ENCODE measurements at regions not wholly inside any gene's neighbourhood (a gene's known extent, or its start where the extent isn't known, plus 50 kb on each side); places are given as distances from the start of the nearest gene placed in this dataset.
"Not testable (repeated sequence)": the region's sequence is repeated elsewhere in the genome, so short reads cannot be mapped to it uniquely, and the experiment has no call there.

DNA sequence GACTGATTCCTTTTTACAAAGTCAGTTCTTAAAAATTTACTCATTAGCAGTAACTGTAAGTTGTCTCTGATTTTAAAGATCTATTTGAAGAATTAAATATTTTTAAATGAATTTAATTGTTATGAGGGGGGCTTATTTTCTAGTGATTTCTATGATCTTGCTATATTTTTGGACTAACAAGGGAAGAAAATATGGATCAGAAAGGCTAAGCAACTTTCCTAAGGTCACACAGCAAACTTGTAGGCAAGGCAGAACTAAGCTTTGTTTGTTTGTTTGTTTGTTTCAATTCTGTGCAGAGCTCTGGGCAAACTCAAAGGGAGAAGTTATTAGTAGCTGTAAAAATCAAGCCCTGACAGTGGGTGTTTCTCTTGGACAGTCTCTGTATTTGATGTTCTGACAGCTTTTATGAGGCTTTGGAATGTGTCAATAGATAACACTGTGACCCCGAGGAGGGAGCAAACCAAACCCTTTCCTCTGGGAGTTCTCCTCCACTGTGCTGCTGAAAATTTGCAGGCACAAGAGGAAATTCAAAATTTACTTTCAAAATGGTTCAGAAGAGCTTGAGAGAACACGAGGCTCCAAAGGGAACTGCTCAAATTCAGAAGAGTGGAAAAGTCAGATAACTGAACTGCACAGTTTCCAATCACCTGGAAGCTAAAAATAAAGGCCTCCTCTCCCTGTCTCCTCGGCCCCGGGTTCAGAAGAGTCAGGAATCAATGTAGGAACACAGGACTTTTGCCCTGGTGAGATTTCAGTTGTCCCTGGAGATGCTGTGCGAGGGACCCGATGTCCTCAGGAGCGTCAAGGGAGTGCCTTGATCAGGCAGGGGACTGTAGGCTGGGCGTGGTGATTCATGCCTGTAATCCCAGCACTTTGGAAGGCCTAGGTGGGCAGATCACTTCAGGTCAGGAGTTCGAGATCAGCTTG lies 325.7 kb downstream of the GATA3 start:
- DNase-seq (ENCODE audit: low read depth in 2 of 2): no peak

DNA sequence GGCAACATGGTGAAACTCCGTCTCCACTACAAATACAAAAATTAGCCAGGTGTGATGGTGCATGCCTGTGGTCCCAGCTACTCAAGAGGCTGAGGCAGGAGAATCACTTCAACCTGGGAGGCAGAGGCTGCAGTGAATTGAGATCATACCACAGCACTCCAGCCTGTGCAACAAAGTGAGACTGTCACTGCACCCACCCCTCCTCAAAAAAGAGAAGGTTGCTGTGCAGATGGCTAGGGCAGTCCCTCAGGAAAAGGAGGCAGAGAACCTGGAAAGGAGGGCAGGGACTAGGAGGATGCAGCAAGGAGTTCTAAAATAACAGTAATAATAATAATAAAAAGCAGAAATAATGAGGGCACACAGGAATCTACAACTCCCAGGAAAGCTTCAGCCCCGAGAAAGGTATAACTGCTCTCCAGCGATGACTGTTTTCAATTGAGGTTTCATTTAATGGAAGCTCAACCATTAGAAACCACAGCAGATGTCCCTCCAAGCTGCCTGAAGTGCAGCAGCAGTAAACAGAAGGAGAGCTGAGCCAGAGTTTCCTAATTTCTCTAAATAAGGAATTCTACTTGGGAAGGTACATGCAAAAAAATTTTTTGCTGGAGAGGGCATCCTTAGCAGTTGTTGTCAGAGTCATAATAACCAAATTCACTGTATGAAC lies 326.5 kb downstream of the GATA3 start:
- no peak for DNase-seq (ENCODE audit: low read depth in 2 of 2)

DNA sequence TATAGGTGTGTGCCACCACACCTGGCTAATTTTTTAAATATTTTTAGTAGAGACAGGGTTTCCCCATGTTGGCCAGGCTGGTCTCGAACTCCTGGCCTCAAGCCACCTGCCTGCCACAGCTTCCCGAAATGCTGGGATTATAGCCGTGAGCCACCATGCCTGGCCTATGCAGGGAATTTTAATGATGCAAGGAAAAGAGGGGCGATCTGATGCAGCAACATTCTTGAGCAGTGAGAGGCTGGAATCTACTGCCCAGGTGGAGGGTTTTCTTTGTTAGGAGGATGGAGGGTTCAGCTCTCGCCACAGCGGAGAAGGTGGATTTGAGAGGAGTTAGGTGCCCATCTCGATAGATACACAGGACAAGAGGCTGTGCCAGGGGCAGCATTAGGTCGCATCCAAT lies 332.3 kb downstream of the GATA3 start:
- DNase-seq (ENCODE audit: low read depth in 2 of 2): no peak

DNA sequence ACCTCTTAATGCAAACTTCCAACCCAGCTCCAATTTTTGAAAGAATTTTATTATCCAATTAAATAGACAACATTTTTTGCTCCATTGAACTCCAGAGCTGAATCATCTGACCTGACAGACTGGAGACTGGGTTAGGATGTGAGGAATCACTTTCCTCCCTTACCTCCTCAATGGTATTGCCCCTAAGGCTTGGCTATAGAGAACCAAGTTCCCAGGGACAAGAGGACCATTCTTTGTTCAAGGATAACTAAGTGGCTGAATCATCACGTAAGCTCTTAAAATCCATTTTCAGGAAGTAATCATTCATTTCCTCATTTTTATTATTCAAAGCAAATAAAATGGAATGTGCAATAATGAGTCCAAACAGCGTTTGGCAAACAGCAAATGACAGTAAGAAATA lies 335.1 kb downstream of the GATA3 start:
- no peak for DNase-seq (ENCODE audit: low read depth in 2 of 2)

DNA sequence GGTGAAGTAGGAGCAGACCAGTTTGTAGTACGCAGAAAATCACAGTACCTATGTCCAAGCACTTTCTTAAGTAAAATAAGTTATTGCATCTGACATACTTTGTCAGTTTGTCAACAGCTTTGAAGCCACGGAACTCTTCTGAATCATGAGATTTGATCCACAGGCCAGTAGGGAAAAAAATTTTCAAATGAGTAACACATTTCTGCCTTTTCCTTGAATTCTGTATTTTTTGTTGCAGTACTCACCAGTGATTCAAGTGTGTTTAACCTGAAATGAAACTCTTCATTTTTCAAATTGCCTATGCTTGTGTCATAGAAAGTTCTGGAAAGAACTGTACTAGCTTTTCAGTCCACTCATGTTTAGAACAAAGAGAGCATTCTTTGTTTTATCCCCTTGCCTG lies 337.7 kb downstream of the GATA3 start:
- no peak for DNase-seq (ENCODE audit: low read depth in 2 of 2)

DNA sequence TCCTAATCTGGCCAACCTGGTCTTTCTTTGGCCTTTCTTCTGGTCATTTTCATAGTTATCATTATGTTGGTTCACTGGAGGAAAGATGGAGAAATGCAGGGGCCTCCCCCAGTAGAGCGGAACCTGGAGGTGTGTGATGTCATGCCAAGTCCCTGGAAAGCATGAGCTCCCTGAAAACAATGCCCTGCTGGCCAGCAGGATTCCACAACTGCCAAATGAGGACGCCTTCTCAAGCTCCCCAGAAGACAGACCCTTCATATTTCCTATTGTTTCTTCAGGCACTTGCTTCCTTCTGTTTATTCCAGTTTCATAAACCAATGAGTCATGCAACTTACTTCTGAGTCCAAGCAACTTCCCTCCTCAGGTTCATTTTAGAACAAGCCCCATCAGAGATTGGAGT lies 339.0 kb downstream of the GATA3 start:
- DNase-seq (ENCODE audit: low read depth in 2 of 2): no peak

DNA sequence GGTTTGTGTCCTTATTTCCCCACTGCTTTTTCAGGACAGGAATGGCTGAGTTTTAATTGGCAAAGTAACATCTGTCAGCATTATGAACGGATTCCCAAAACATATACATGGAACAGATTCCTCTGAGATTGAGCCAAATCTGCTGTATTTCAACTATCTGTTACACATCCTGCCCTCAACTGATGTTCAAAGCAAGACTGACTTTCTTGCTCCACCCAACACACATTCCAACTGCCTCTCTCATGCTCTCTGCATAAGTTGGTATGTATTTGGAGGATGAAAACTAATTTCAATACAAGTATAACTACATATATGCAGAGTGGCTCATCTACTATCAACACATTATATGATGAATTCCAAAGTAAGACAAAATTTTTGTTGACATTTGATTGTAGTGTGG lies 342.2 kb downstream of the GATA3 start:
- DNase-seq (ENCODE audit: low read depth in 2 of 2): no peak

DNA sequence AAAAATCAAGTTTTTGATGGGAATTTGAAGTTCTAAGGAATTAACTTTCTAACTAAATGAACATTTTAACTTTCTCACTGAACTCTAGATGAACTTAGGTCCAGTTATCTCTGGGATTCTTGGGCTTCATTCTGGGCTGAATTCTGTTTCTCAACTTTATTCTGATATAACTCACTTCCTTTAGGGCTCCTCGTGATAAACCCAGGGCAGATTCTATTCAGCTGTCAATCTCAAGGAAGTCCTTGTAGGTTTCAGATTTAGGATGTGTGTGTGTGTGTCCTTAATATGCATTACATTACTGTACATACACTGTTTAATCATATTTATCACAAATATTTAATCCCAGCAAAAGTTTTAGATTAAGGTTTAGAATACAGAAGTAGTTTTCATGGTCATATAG lies 344.3 kb downstream of the GATA3 start:
- no peak for DNase-seq (ENCODE audit: low read depth in 2 of 2)

DNA sequence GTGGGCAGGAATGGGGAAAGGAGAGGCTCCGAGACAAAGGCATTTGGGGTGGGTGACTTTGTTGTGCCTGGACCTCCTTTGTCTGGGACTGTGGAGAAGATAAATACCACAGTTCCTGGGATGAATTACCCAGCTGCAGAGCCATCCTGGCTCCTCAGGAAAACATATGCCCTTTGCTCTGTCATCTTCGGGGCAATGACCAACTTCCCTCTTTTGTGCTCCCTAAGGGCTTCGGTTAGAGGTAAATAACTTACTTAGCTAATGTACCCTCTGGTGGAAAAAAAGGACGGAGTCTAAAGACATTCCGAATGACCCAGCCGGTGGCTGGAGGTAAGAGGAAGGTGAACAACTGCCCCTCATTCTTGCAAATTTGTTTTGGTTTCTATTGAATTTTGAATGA lies 345.7 kb downstream of the GATA3 start:
- no peak for DNase-seq (ENCODE audit: low read depth in 2 of 2)

DNA sequence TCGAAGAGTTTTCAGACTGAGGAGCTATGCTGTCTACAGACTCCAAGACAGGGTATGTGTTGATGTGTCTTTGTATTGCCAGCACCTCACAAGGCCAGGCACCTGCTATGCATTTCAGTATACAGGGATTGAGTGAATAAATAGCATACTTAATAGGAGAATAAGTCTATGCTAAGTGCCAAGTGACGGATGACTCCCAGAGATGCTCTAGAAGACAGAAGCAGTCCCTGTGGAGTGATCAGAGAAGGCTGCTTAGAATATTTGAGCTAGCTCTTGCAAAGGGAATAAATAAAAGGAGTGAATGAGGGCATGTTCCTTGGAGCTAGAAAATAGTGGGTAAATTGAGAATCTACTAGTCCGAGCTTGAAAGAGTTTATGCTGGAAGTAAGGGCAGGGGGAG lies 346.4 kb downstream of the GATA3 start:
- no peak for DNase-seq (ENCODE audit: low read depth in 2 of 2)

DNA sequence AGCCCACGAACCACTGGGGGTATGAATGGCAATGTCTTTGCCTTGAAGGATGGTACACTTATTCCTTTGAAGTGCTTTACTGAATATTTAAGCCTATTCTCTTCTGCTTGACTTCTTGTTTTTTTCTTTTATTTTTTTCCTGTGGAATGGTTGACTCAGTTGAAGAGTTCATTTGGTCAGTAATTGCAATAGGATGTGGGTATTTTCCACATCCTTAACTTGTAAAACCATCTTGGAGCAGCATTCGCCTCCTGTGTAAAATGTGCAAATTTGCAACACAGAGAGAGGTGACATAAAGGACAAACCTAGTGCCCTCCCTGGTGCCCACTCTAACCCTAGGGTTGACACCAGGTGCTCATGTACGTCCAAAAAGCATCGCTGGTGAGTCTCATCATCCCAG lies 347.0 kb downstream of the GATA3 start:
- DNase-seq (ENCODE audit: low read depth in 2 of 2): no peak

DNA sequence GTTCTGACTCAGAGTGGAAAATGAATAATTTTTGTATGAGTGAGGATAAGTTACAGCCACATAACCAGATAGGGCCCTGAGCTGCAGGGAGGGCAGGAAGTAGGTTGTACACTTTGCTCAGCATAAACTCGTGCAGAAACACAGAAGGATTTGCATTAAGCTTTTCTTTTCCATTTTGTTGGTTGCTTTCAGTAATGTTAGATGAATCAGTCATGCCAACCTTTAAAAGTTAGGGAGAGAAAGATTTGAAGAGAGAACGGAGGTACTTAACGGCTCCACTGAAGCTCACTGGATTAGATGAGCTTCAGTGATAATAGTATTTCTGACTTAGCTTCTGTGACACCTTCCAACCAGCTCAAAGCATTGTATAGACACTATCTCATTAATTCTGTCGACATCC lies 348.1 kb downstream of the GATA3 start:
- peak; percentile 8 to 40 for DNase-seq (ENCODE audit: low read depth in 2 of 2)

DNA sequence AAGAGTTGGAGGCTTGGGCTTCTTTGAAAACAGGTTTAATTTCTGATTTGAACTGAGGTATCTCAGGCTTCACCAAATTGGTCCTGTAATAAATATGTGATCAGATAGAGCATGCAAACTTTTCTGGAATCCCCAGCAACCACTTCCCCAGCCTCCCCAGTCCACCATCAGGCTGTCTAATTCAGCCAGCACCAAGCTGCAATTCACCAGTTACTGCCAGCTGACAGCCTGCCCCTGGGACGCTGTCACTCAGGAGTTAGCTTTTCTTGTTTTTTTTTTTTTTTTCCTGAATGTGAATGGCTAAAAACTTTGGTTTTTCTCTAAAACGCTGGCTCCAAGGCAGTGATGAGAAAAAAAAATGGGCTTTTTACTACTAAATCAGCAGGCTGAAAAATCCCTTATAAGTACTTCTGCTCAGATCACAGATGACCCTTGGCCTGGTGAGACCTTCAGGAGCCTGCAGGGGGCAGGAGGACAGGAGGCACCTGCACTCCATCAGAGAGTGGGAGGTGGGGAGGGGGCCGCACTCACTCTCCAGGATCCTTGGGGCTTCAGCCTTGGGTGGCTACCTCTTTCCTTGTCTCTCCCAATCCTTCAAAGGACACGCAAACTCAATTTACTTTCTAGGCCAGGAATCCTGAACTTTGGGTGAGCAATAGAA lies 349.4 kb downstream of the GATA3 start:
- DNase-seq (ENCODE audit: low read depth in 2 of 2): no peak

DNA sequence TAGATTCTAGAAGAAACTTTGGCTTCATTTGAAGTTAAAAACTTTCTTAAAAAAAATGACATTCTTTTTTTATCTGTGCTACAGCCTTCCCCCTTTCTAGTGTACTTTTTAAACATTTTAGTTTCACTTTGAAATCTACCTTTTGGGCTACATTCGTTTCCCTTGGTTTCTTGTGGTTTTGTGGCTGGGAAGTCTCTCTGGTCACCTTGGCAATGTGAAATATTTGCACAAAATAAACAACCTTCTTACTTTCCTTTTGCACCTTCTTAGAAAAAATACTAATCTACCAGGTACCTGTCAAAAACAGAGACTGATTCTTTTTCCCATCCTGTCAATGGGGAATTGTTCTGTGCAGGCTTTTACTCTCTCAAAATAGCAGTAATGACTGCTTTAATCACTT lies 350.2 kb downstream of the GATA3 start:
- no peak for DNase-seq (ENCODE audit: low read depth in 2 of 2)

DNA sequence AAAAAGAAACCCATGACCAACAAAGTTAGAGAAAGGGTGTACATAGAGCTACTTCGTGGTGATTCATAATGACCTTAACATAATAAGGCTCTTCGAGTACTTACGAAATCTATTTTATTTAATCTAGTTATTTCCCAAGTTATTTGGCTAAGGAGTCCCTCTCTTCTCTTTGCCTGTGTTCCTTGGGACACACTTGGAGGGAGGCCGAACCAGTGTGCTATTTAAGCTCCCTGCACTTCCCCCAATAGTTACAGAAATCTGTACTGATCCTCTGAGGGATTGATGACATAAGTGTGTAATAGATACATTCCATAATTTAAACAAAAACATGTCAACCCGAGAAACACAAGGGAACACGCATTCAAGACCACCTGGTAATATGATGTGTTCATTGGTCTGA lies 351.1 kb downstream of the GATA3 start:
- DNase-seq (ENCODE audit: low read depth in 2 of 2): no peak

DNA sequence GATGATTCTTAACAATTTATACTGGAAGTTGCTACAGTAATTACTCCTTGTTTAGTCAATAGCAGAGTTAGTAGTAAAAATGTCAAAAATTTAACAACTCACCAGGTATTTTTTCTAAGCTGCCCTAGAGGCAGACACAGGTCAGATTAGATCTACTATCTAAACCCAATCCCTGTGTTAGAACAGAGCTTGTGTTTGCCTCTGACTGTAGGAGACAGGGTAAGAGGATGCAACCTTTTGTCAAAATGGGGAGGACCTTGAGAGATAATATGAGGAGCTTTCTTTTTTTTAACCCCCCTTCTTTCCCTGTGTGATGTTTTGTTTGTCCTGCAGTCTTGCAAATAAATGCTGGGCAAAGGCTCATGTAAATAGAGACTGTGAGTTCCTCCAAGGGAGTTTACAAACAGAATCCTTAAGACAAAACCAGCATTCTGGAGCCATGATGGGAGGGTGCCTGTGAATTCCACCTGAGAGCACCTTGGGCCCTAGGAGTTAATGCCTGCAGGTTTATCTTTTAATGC lies 353.1 kb downstream of the GATA3 start:
- no peak for DNase-seq (ENCODE audit: low read depth in 2 of 2)

DNA sequence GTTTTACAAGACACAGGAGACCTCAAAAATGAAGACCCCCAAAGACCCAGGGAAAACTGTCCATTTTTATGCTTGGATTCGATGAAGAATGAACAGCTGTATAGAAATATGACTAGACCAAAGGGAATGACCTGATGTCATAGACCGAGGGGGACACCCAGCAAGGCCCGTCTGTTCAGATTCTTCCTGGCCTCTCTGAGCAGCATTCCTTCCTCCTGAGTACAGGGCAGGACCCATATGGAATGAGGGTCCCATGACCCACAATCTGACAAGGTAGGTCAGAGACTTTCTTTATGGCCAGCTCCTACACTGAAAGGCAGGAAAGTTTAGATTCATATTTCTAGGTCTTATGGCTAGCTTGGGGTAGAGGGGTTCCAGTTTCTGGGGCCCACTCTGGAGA lies 356.0 kb downstream of the GATA3 start:
- no peak for DNase-seq (ENCODE audit: low read depth in 2 of 2)

DNA sequence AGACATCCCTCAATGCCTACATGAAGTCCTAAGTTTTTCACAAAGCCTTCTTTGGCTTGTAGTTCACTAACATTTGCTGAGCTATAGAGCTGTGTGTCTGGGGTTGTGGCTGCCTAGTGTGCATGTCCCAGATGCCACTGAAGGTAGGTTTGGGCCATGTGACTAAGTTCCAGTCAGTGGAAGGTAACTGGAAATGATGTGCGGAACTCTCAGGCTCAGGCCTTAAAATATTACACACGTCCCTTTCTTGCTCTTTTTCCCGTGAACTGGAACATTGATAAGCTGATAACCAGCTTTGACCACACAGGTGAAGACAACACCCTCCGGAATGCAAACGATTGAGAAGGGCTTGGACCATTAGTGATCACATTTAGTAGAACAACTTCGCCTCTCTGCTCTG lies 358.1 kb downstream of the GATA3 start:
- DNase-seq (ENCODE audit: low read depth in 2 of 2): no peak

DNA sequence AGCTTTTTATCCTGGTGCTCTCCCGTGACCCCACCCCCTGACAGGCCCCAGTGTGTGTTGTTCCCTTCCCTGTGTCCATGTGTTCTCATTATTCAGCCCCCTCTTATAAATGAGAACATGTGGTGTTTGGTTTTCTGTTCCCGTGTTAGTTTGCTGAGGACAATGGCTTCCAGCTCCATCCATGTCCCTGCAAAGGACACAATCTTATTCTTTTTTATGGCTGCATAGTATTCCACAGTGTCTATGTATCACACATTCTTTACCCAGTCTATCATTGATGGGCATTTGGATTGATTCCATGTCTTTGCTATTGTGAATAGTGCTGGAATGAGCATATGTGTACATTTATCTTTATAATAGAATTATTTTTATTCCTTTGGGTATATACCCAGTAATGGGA lies 360.5 kb downstream of the GATA3 start:
- DNase-seq (ENCODE audit: low read depth in 2 of 2): not testable (repeated sequence)

DNA sequence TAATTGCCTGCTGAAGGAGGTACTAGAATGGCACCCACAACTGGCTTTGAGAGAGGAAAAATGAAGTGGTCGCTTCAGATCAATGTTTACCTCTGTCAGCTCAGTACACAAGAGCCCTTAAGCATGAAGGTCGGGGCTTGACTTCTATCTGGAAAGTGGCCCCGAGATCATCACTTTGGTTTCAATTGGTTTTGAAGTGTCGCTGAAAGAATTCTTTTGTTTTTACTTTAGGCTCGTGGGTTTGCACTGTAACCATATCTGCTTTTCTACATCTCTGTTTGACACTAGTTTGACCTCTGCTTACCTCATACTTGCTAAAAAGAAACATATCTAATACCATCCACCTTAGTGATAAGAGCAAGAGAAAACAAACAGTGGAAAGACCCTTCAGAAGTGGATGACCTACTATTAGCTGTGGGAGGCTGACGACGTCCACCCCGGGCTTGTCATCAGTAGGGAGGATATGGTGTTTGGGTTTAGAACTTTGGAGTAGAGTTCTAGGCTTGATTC lies 361.8 kb downstream of the GATA3 start:
- DNase-seq (ENCODE audit: low read depth in 2 of 2): no peak

DNA sequence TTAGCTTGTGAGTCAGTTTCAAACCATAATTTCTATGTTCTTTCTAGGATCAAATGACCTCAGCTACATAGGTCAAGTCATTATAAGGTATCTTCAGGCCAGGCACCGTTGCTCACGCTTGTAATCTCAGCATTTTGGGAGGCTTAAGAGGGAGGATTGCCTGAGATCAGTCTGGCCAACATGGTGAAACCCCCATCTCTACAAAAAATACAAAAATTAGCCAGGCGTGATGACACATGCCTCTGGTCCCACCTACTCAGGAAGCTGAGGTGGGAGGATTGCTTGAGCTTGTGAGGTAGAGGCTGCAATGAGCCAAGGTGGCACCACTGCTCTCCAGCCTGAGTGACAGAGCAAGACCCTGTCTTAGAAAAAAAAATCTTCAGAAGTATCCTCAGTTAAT lies 362.3 kb downstream of the GATA3 start:
- no peak for DNase-seq (ENCODE audit: low read depth in 2 of 2)

DNA sequence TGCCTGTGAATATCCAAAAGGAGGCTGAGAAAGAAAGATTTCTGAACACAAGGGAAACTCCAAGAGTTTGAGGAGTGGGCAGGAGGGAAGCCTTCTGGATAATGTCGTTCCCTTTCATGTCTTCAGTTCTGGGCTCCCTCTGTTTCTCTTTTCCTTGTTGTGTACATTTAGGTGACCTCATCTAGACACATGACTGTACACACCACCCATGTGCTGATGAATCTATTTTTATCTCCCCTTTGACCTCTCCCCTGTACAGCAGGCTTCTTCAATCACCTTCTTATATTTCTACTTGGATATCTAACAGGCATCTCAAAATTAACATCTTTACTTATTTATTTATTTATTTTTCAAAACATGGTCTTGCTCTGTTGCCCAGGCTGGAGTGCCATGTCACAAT lies 363.1 kb downstream of the GATA3 start:
- no peak for DNase-seq (ENCODE audit: low read depth in 2 of 2)

All from stimulated activated CD4-positive, alpha-beta T cell treated with anti-CD3 and anti-CD28 coated beads, Interleukin-12 subunit alpha, Interleukin-12 subunit beta, amount 100 ng/mL, for 24 hours (primary cell).